ENCODE measurements at regions not wholly inside any gene's neighbourhood (a gene's known extent, or its start where the extent isn't known, plus 50 kb on each side); places are given as distances from the start of the nearest gene placed in this dataset.
"Not testable (repeated sequence)": the region's sequence is repeated elsewhere in the genome, so short reads cannot be mapped to it uniquely, and the experiment has no call there.

- not testable (repeated sequence) for DNase-seq
Observed at GRCh38 chr7:35853194-35853593, 52.3 kb downstream of the SEPTIN7 start.

DNA sequence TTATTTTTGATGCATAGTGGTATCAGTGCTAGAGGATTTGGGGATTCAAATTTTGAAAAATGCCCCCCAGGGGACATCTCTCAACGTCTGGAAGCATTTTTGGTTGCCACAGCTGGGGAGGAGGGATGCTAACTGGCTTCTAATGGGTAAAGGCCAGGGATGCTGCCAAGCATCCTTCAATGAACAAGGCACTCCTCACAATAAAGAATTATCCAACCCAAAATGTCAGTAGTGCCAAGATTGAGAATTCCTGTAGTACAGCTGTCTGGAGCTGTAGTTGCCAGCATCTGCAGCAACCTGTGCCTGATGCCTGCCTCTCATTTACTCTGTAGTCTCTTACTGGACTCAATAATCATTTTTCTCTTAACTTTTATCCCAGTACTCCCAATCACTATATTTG lies 53.5 kb downstream of the SEPTIN7 start:
- no peak for DNase-seq

- no peak for DNase-seq
Observed at GRCh38 chr7:35856175-35856574, 55.3 kb downstream of the SEPTIN7 start.

- DNase-seq: no peak
Observed at GRCh38 chr7:35860664-35861063, 59.8 kb downstream of the SEPTIN7 start.

GRCh38 chr7:35865287-35865686 lies 64.4 kb downstream of the SEPTIN7 start:
- DNase-seq: no peak

DNA sequence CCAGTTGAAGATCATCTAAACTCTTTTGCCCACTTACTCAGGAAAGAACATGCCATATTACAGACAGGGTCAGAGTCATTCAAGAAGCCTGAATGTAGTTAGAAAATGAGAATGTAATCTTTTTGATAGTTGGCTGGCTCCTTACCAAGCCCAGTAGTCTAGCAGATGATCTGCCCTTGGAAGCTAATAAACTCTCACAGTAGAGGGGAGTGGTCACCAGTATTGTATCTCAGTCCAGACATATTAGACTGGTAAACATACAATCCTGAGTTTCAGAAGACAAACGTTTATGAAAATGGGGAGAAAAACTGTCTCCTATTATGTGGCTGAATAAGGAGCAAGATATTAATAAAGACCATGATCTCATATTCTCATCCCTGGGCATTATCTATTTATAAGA lies 65.3 kb downstream of the SEPTIN7 start:
- DNase-seq: no peak

DNA sequence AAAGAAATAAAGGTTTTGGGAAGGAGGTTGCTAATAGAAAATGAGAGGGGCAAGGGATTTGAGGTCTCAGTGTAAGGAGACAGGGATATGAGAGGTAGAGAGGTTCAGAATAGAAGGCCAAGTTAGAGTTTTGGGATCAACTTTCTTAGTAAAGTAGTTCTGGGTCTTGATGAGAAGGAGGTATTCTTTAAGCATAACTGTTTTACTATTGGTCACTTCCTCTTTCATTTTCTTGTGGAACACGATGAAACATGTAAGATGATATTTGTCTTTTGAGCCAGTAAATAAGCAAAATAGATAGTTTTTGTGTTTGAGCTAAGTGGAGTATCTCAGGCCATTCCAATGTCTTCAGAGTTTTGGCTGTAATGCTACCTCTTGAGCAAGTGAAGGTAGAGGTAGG lies 68.3 kb downstream of the SEPTIN7 start:
- not testable (repeated sequence) for DNase-seq

GRCh38 chr7:35869810-35870209 lies 69.0 kb downstream of the SEPTIN7 start:
- no peak for DNase-seq

GRCh38 chr7:35871856-35872255 lies 71.0 kb downstream of the SEPTIN7 start:
- DNase-seq: no peak

- no peak for DNase-seq
Observed at GRCh38 chr7:35874886-35875285, 74.0 kb downstream of the SEPTIN7 start.

DNA sequence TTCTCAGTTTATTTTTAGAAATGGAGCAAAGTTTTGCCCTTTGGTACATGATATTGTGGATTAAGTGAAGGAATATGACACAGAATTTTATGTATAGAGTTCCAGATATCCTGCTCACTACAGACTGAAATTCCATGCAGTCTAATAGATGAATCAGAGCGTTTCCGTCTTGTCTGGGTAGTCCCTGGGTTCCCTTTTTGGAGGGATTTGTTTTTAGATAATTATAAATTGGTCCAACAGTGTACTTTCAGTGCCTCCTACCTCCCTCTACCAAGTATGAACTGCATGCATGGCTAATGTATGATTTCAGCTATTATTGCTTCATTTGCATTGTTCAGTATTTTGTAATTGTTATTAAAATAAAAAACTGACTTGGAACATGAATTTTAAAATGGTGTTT lies 74.4 kb downstream of the SEPTIN7 start:
- no peak for DNase-seq

GRCh38 chr7:35878351-35878750 lies 77.5 kb downstream of the SEPTIN7 start:
- no peak for DNase-seq

- not testable (repeated sequence) for DNase-seq
Observed at GRCh38 chr7:35887430-35887829, 86.6 kb downstream of the SEPTIN7 start.

DNA sequence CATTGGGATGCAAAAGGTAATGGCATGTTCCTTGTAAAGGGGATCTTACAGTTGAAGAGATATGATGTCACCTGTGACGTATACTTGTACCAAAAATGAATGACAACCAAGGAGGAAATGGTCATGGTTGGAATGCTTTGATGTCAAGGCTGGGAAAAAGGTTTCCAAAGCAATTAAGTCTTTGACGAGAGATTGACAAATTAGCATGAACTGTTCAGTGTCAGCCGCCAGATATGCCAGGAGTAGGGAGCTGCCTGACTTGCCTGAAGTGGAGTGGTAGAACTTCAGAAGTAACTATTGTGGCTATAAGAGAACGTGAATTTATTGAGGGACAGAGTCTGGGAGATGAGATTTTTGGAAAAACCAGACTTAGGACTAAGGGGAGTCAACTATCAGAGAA lies 88.1 kb downstream of the SEPTIN7 start:
- no peak for DNase-seq

- no peak for DNase-seq
Observed at GRCh38 chr7:35889870-35890269, 89.0 kb downstream of the SEPTIN7 start.

- no peak for DNase-seq
Observed at GRCh38 chr7:35891004-35891830, 90.4 kb downstream of the SEPTIN7 start.

DNA sequence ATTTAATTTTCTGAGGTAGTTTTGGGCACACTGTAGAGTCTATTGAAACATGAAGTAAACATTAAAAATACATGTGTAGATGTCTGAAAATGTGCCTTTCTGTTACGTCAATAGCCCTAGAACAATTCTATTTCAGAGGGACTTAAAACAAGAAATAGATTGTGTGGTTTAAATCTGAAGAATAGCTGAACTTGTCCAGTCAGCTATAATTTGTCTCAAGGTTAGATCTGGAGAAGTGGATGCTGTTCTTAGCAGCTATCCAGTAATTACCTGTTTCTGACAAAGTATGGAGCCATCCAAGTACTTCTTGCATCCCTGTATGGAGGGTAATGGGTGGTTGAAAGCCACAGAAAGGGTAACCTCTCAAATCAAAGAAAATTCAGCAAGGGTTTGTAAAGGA lies 92.8 kb downstream of the SEPTIN7 start:
- DNase-seq: no peak

DNA sequence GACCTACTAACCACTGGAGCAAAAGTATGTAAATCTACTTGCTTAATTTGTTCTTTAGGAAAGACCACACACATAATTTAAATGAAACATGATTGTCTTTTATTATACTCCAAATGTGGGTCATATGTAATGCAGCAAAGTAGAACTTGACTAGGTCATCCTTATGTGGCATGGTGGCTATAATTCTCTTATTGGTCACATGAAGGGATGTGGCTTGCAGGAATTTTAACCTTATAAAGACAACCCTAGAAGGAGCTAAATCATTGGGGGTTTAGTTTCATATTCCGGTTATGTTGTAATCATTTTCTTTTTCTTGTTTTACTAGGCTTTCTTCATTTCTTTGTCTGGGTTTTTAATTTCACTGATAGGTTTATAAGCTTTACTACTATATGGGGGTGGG lies 93.9 kb downstream of the SEPTIN7 start:
- DNase-seq: no peak

- DNase-seq: no peak
Observed at GRCh38 chr7:35900651-35901050, 99.8 kb downstream of the SEPTIN7 start.

GRCh38 chr7:35905555-35905954 lies 104.7 kb downstream of the SEPTIN7 start:
- no peak for DNase-seq

DNA sequence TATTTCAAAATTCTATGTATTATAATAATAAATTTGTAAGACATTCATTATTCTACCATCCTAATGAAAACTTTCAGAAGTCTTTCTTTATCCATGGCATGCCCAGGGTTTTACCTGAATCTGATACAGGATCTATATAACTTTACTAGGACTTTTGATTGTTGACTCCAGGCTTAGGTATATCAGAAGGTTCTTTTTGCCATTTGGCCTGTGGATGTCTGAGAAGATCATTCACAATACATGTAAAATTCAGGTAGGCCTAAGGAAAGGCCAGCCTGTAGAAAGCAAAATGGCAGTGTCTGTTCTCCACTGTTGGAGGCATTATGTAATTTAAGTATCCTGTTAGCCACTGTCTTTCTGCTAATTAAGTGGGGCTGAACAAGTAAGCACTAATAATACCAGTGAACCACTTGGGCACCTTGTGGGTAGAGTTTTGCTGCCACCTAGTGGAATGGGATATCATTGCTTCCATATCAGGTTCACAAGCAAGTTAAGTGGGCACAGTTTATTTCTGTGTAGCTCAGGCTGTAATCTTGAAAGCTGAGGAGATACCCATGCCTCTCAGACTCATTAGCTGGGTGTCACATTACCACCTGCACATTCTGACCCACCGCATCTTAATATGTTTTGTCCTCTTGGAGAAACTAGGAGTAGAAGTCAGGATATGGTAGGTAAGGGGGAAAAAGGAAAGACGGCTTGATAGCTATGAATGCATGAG lies 105.5 kb downstream of the SEPTIN7 start:
- DNase-seq: peak; percentile 67

DNA sequence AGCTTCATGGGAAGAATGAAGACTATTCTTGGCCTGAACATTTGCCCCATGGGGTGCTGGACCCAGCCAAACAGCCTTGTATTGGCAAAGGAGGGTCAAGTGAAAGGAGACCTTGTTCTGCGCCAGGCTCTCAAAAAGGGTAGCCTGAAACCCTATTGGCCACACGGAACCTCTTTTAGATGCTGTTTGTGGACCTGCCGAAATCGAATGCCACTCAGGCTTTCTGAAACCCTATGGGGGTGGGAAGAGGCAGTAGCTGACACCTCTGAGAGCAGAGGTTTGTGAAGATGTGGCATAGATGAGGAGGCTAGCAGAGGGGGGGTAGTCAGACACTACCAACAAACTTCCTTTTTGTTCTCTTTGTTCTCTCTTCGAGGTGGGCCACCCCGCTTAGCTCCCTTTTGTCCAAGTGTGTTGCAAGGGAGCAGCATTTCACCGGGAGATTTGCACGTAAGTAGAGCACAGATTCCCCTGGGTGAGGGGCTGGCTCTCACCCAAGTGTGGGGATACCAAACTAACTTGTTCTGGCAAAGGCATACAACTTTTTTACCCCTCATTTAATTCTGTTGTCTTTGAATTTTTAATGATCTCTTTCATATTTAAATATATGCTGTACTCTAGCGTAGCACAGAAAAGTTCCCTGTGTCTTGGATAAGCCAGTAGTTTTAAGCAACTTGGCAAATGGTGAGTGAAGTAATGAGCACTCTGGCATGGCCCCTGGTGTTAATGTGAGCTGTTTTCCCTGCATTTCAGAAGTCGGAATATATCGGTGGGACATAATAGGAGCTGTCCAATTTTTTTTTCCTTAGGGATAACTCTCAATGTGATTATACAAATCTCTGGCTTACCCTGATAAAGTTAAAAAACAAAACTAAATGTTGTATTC lies 107.7 kb downstream of the SEPTIN7 start:
- DNase-seq: no peak

- DNase-seq: no peak
Observed at GRCh38 chr7:35909870-35910357, 109.1 kb downstream of the SEPTIN7 start.

Data from central memory CD4-positive, alpha-beta T cell (primary cell).